K562 (cell line): ENCODE measurements at regions not wholly inside any gene's neighbourhood (a gene's known extent, or its start where the extent isn't known, plus 50 kb on each side); places are given as distances from the start of the nearest gene placed in this dataset.

Experiments
- KLF1 ChIP-seq: fragments of 450-650 bp; IDR thresholded peaks from 2 replicates; pipeline ENCODE4 v1.6.1; 2016; ENCODE audit warnings: missing genetic modification characterization, missing compliant biosample characterization
- MXI1 ChIP-seq: IDR thresholded peaks from 2 replicates; pipeline ENCODE4 v1.6.1; 2011; ENCODE audit warnings: low read depth, mild to moderate bottlenecking, improper control_type of control experiment, low read length
- RAD21 ChIP-seq, 2 experiments: fragments of 250-450 bp in 1 of 2; fragments of 450-650 bp in 1 of 2; sonication (Bioruptor Pico) in 1 of 2; formaldehyde crosslinking in 1 of 2; IDR thresholded peaks in 1 of 2; conservative IDR thresholded peaks in 1 of 2; 2 replicates each; pipeline versions ENCODE4 v1.4.0 to v1.8.0; 2020 to 2022; ENCODE audit warnings: mild to moderate bottlenecking in 2 of 2, moderate library complexity in 1 of 2
- ZC3H11A ChIP-seq: IDR thresholded peaks from 2 replicates; pipeline ENCODE4 v1.6.1; 2012; ENCODE audit warnings: low read depth, low read length, improper control_type of control experiment
- ZNF24 ChIP-seq: fragments of 450-650 bp; IDR thresholded peaks from 2 replicates; pipeline ENCODE4 v1.6.1; 2016
- ZNF57 ChIP-seq: fragments of 450-650 bp; formaldehyde crosslinking; IDR thresholded peaks from 2 replicates; pipeline ENCODE4 v1.4.0; 2020; ENCODE audit warnings: mild to moderate bottlenecking, moderate library complexity
- TF ChIP-seq, protein P1 (sequence below): sonication (generic); formaldehyde crosslinking; IDR thresholded peaks from 2 replicates; pipeline ENCODE4 v1.8.1; 2022; ENCODE audit warnings: missing genetic modification reagents
- TF ChIP-seq, protein P2 (sequence below): sonication (generic); formaldehyde crosslinking; IDR thresholded peaks from 2 replicates; pipeline ENCODE4 v1.5.0; 2020; ENCODE audit warnings: missing genetic modification reagents

GRCh38 chr11:27858866-27859265 is 158.6 kb upstream of the BDNF start:
- TF ChIP-seq ZNF24 (no peak), MXI1 (no peak), RAD21 (CRISPR knock-in tag; conservative IDR thresholded peaks at IDR 0.05 in 1 of 2, IDR thresholded peaks at IDR 0.05 in 1 of 2) (no peak), KLF1 (tag) (no peak), ZC3H11A (no peak), ZNF57 (CRISPR knock-in tag) (no peak)
- TF ChIP-seq, protein P1, sequence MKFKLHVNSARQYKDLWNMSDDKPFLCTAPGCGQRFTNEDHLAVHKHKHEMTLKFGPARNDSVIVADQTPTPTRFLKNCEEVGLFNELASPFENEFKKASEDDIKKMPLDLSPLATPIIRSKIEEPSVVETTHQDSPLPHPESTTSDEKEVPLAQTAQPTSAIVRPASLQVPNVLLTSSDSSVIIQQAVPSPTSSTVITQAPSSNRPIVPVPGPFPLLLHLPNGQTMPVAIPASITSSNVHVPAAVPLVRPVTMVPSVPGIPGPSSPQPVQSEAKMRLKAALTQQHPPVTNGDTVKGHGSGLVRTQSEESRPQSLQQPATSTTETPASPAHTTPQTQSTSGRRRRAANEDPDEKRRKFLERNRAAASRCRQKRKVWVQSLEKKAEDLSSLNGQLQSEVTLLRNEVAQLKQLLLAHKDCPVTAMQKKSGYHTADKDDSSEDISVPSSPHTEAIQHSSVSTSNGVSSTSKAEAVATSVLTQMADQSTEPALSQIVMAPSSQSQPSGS (CRISPR knock-in tag), result no peak
- TF ChIP-seq, protein P2, sequence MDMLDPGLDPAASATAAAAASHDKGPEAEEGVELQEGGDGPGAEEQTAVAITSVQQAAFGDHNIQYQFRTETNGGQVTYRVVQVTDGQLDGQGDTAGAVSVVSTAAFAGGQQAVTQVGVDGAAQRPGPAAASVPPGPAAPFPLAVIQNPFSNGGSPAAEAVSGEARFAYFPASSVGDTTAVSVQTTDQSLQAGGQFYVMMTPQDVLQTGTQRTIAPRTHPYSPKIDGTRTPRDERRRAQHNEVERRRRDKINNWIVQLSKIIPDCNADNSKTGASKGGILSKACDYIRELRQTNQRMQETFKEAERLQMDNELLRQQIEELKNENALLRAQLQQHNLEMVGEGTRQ (CRISPR knock-in tag), result no peak
